ENCODE measurements at regions not wholly inside any gene's neighbourhood (a gene's known extent, or its start where the extent isn't known, plus 50 kb on each side); places are given as distances from the start of the nearest gene placed in this dataset.
A peak's percentile ranks its signal among the peaks of the same experiment; 100 is the strongest.

- TF ChIP-seq HMGXB4 (CRISPR knock-in tag; IDR thresholded peaks at IDR 0.05): no peak
These were observed 965.5 kb upstream of the ATXN8OS start (continued) for GRCh38 chr13:69142101-69142500.

- in situ Hi-C loops (cut with MboI): no loop called here
- H2AFZ ChIP-seq (ENCODE audit: low read depth, low read length): no peak overlapping the region
- CTCF ChIA-PET (ENCODE audit: low intra/inter-chr PET ratio): no interaction called here
- DNase-seq (ENCODE audit: extremely low read depth in 1 of 4, low spot score in 3 of 4) (no peak), ATAC-seq (no peak), FAIRE-seq (no peak)
- POLR2A ChIA-PET: no interaction called here
- no TSS peak for BruUV-seq (replicated peaks)
- 6% methylated on average over 2 of the region's 2 CpGs for WGBS (ENCODE audit: insufficient coverage, low coverage, missing lambda C conversion rate)
- intact Hi-C loops (cut with micrococcal nuclease): no loop called here
- no peaks in the 10 kb centered on the region for H3K9me1 ChIP-seq (ENCODE audit: control insufficient read depth, insufficient read depth, low read length)
- H3K4me2 ChIP-seq (ENCODE audit: insufficient read depth, low read length): no peak overlapping the region
- H3K4me1 ChIP-seq (replicated peaks in 1 of 2; ENCODE audit: control insufficient read depth in 2 of 2, insufficient read depth in 2 of 2, low read length in 2 of 2): no peaks in the 10 kb centered on the region
- H3K27ac ChIP-seq (ENCODE audit: extremely low read depth, low read depth, low read length): no peak overlapping the region
- H3K79me2 ChIP-seq (ENCODE audit: control insufficient read depth, insufficient read depth, low read length): no peaks in the 10 kb centered on the region
- no peak for TF ChIP-seq ZNF589 (CRISPR knock-in tag; IDR thresholded peaks at IDR 0.05; ENCODE audit: low read depth)
- TF ChIP-seq, protein P1, sequence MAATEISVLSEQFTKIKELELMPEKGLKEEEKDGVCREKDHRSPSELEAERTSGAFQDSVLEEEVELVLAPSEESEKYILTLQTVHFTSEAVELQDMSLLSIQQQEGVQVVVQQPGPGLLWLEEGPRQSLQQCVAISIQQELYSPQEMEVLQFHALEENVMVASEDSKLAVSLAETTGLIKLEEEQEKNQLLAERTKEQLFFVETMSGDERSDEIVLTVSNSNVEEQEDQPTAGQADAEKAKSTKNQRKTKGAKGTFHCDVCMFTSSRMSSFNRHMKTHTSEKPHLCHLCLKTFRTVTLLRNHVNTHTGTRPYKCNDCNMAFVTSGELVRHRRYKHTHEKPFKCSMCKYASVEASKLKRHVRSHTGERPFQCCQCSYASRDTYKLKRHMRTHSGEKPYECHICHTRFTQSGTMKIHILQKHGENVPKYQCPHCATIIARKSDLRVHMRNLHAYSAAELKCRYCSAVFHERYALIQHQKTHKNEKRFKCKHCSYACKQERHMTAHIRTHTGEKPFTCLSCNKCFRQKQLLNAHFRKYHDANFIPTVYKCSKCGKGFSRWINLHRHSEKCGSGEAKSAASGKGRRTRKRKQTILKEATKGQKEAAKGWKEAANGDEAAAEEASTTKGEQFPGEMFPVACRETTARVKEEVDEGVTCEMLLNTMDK (IDR thresholded peaks at IDR 0.05; ENCODE audit: borderline replicate concordance, insufficient read depth, low read depth, low read length, poor library complexity, severe bottlenecking): no peak
- peak; percentile 38; the same call in 1 of the 2 replicates for TF ChIP-seq NFIC (IDR thresholded peaks at IDR 0.05)
- no peak for TF ChIP-seq ZBTB43 (CRISPR knock-in tag; IDR thresholded peaks at IDR 0.05)
- TF ChIP-seq ZC3H8 (IDR thresholded peaks at IDR 0.05): no peak
- TF ChIP-seq RBM17 (IDR thresholded peaks at IDR 0.05; ENCODE audit: borderline replicate concordance, low read depth, low read length): no peak
- no peak for TF ChIP-seq HMGN3 (IDR thresholded peaks at IDR 0.05; ENCODE audit: borderline replicate concordance, extremely low read depth, insufficient read length, low read depth, low read length)
- TF ChIP-seq KAT7 (CRISPR knock-in tag; IDR thresholded peaks at IDR 0.05; ENCODE audit: borderline replicate concordance): no peak
- H3K4me3 ChIP-seq: no peak overlapping the region
- no peaks in the 10 kb centered on the region for H4K20me1 ChIP-seq (replicated peaks; ENCODE audit: control insufficient read depth, insufficient read depth, low read length)
- H3K9me3 ChIP-seq (replicated peaks; ENCODE audit: control insufficient read depth, insufficient read depth, low read depth, low read length): no peaks in the 10 kb centered on the region
- H3K9ac ChIP-seq (ENCODE audit: insufficient read depth in 1 of 2, low read depth in 2 of 2, low read length in 2 of 2): no peak overlapping the region
- no peaks in the 10 kb centered on the region for H3K36me3 ChIP-seq (ENCODE audit: control insufficient read depth, insufficient read depth, low read length)
- no peaks in the 10 kb centered on the region for H3K27me3 ChIP-seq (ENCODE audit: control insufficient read depth in 2 of 2, insufficient read depth in 2 of 2, low read length in 2 of 2)
These were observed 982.6 kb upstream of the ATXN8OS start for GRCh38 chr13:69124996-69125395.

Measured in K562 (cell line).